Activated naive CD8-positive, alpha-beta T cell treated with anti-CD3 and anti-CD28 coated beads for 36 hours (primary cell): ENCODE measurements at regions not wholly inside any gene's neighbourhood (a gene's known extent, or its start where the extent isn't known, plus 50 kb on each side); places are given as distances from the start of the nearest gene placed in this dataset.
"Not testable (repeated sequence)": the region's sequence is repeated elsewhere in the genome, so short reads cannot be mapped to it uniquely, and the experiment has no call there.

Source experiments
- DNase-seq: peaks from one replicate; pipeline ENCODE4 v3.0.0; 2021
- H3K27ac Mint-ChIP-seq: one replicate; pipeline ENCODE4 v1.8.0; 2022; ENCODE audit warnings: mild to moderate bottlenecking, moderate library complexity, mixed read lengths
- H3K27me3 Mint-ChIP-seq: one replicate; pipeline ENCODE4 v1.8.0; 2022; ENCODE audit warnings: mild to moderate bottlenecking, mixed read lengths
- H3K36me3 Mint-ChIP-seq: one replicate; pipeline ENCODE4 v1.8.0; 2021; ENCODE audit warnings: mild to moderate bottlenecking, mixed read lengths
- H3K4me1 Mint-ChIP-seq: one replicate; pipeline ENCODE4 v1.8.0; 2021; ENCODE audit warnings: mixed read lengths
- H3K4me3 Mint-ChIP-seq: one replicate; pipeline ENCODE4 v1.8.0; 2022; ENCODE audit warnings: mild to moderate bottlenecking, moderate library complexity, mixed read lengths
- H3K9me3 Mint-ChIP-seq: one replicate; pipeline ENCODE4 v1.8.0; 2022; ENCODE audit warnings: mixed read lengths

- not testable (repeated sequence) for H3K36me3 Mint-ChIP-seq, H3K27ac Mint-ChIP-seq, H3K4me3 Mint-ChIP-seq, H3K4me1 Mint-ChIP-seq, H3K9me3 Mint-ChIP-seq, H3K27me3 Mint-ChIP-seq, DNase-seq
These were observed 189.6 kb downstream of the SPATA31A1 start for GRCh38 chr9:39545079-39545478.

- H3K36me3 Mint-ChIP-seq, H3K9me3 Mint-ChIP-seq, H3K4me3 Mint-ChIP-seq, H3K27ac Mint-ChIP-seq, H3K4me1 Mint-ChIP-seq, DNase-seq, H3K27me3 Mint-ChIP-seq: not testable (repeated sequence)
These were observed 195.1 kb downstream of the SPATA31A1 start for GRCh38 chr9:39550573-39550972.

GRCh38 chr9:39551544-39551943, 196.1 kb downstream of the SPATA31A1 start:
- not testable (repeated sequence) for H3K27ac Mint-ChIP-seq, H3K4me3 Mint-ChIP-seq, H3K9me3 Mint-ChIP-seq, H3K27me3 Mint-ChIP-seq, H3K4me1 Mint-ChIP-seq, H3K36me3 Mint-ChIP-seq, DNase-seq

- H3K9me3 Mint-ChIP-seq, H3K27ac Mint-ChIP-seq, H3K4me3 Mint-ChIP-seq, H3K27me3 Mint-ChIP-seq, H3K4me1 Mint-ChIP-seq, DNase-seq, H3K36me3 Mint-ChIP-seq: not testable (repeated sequence)
These were observed 196.9 kb downstream of the SPATA31A1 start for GRCh38 chr9:39552242-39552881.

GRCh38 chr9:39554352-39554751, 198.9 kb downstream of the SPATA31A1 start:
- DNase-seq, H3K27ac Mint-ChIP-seq, H3K9me3 Mint-ChIP-seq, H3K4me1 Mint-ChIP-seq, H3K36me3 Mint-ChIP-seq, H3K4me3 Mint-ChIP-seq, H3K27me3 Mint-ChIP-seq: not testable (repeated sequence)

GRCh38 chr9:39559384-39559783, 203.9 kb downstream of the SPATA31A1 start:
- not testable (repeated sequence) for H3K9me3 Mint-ChIP-seq, H3K27me3 Mint-ChIP-seq, H3K4me1 Mint-ChIP-seq, H3K4me3 Mint-ChIP-seq, H3K36me3 Mint-ChIP-seq, H3K27ac Mint-ChIP-seq, DNase-seq

GRCh38 chr9:39566782-39567181, 211.3 kb downstream of the SPATA31A1 start:
- not testable (repeated sequence) for H3K27me3 Mint-ChIP-seq, DNase-seq, H3K4me3 Mint-ChIP-seq, H3K4me1 Mint-ChIP-seq, H3K9me3 Mint-ChIP-seq, H3K27ac Mint-ChIP-seq, H3K36me3 Mint-ChIP-seq

GRCh38 chr9:39567396-39567795, 211.9 kb downstream of the SPATA31A1 start:
- not testable (repeated sequence) for DNase-seq, H3K36me3 Mint-ChIP-seq, H3K27ac Mint-ChIP-seq, H3K27me3 Mint-ChIP-seq, H3K4me3 Mint-ChIP-seq, H3K4me1 Mint-ChIP-seq, H3K9me3 Mint-ChIP-seq

GRCh38 chr9:39568900-39569299, 213.4 kb downstream of the SPATA31A1 start:
- H3K27me3 Mint-ChIP-seq, H3K36me3 Mint-ChIP-seq, H3K4me1 Mint-ChIP-seq: not testable (repeated sequence)

GRCh38 chr9:39573024-39574022, 217.9 kb downstream of the SPATA31A1 start:
- DNase-seq, H3K4me1 Mint-ChIP-seq, H3K9me3 Mint-ChIP-seq, H3K36me3 Mint-ChIP-seq, H3K27me3 Mint-ChIP-seq, H3K27ac Mint-ChIP-seq, H3K4me3 Mint-ChIP-seq: not testable (repeated sequence)

More at GRCh38 chr9:39568900-39569299, 213.4 kb downstream of the SPATA31A1 start:
- H3K4me3 Mint-ChIP-seq, H3K9me3 Mint-ChIP-seq, H3K27ac Mint-ChIP-seq, DNase-seq: not testable (repeated sequence)

- not testable (repeated sequence) for H3K27ac Mint-ChIP-seq, H3K4me1 Mint-ChIP-seq, H3K27me3 Mint-ChIP-seq, H3K36me3 Mint-ChIP-seq, DNase-seq, H3K9me3 Mint-ChIP-seq, H3K4me3 Mint-ChIP-seq
These were observed 223.5 kb downstream of the SPATA31A1 start for GRCh38 chr9:39579000-39579399.

GRCh38 chr9:39581296-39581695, 225.8 kb downstream of the SPATA31A1 start:
- not testable (repeated sequence) for H3K27me3 Mint-ChIP-seq, DNase-seq, H3K9me3 Mint-ChIP-seq, H3K4me3 Mint-ChIP-seq, H3K27ac Mint-ChIP-seq, H3K4me1 Mint-ChIP-seq, H3K36me3 Mint-ChIP-seq

GRCh38 chr9:39582677-39583412, 227.4 kb downstream of the SPATA31A1 start:
- not testable (repeated sequence) for H3K27ac Mint-ChIP-seq, H3K4me3 Mint-ChIP-seq, DNase-seq, H3K27me3 Mint-ChIP-seq, H3K36me3 Mint-ChIP-seq, H3K9me3 Mint-ChIP-seq, H3K4me1 Mint-ChIP-seq

GRCh38 chr9:39583413-39583747, 227.9 kb downstream of the SPATA31A1 start:
- H3K4me3 Mint-ChIP-seq, H3K9me3 Mint-ChIP-seq, DNase-seq, H3K27me3 Mint-ChIP-seq, H3K36me3 Mint-ChIP-seq, H3K27ac Mint-ChIP-seq, H3K4me1 Mint-ChIP-seq: not testable (repeated sequence)

- H3K4me1 Mint-ChIP-seq, DNase-seq, H3K27ac Mint-ChIP-seq, H3K27me3 Mint-ChIP-seq, H3K9me3 Mint-ChIP-seq, H3K36me3 Mint-ChIP-seq, H3K4me3 Mint-ChIP-seq: not testable (repeated sequence)
These were observed 229.8 kb downstream of the SPATA31A1 start for GRCh38 chr9:39585233-39585632.
